Stimulated activated naive CD8-positive, alpha-beta T cell treated with anti-CD3 and anti-CD28 coated beads, Interleukin-15, amount 100 ng/mL, for 72 hours (primary cell): ENCODE measurements at regions not wholly inside any gene's neighbourhood (a gene's known extent, or its start where the extent isn't known, plus 50 kb on each side); places are given as distances from the start of the nearest gene placed in this dataset.

Source experiments
- ATAC-seq: fragments of 150-1000 bp; cut with Tn5 transposase; 2 replicates; pipeline ENCODE4 v1.10.0; 2021; ENCODE audit warnings: mild to moderate bottlenecking, moderate library complexity
- DNase-seq, 2 donors: peaks; one replicate each; pipeline ENCODE4 v3.0.0; 2021 to 2022
- H3K27ac Mint-ChIP-seq, 2 donors: one replicate each; pipeline ENCODE4 v1.8.0; 2022; ENCODE audit warnings: mild to moderate bottlenecking in 2 of 2, mixed read lengths in 2 of 2, moderate library complexity in 2 of 2
- H3K27me3 Mint-ChIP-seq: one replicate; pipeline ENCODE4 v1.8.0; 2022; ENCODE audit warnings: mixed read lengths
- H3K4me1 Mint-ChIP-seq: one replicate; pipeline ENCODE4 v1.8.0; 2022; ENCODE audit warnings: mild to moderate bottlenecking, mixed read lengths
- H3K4me3 Mint-ChIP-seq, 2 donors: one replicate each; pipeline ENCODE4 v1.8.0; 2022; ENCODE audit warnings: mild to moderate bottlenecking in 2 of 2, mixed read lengths in 2 of 2, moderate library complexity in 1 of 2
- H3K9me3 Mint-ChIP-seq, 2 donors: one replicate each; pipeline ENCODE4 v1.8.0; 2022; ENCODE audit warnings: mixed read lengths in 2 of 2

- no peaks in the 10 kb centered on the region for H3K4me1 Mint-ChIP-seq
- H3K27ac Mint-ChIP-seq = no peak overlapping the region
- H3K9me3 Mint-ChIP-seq = no peaks in the 10 kb centered on the region
- no peak for DNase-seq
- no peak overlapping the region for H3K4me3 Mint-ChIP-seq
- H3K27me3 Mint-ChIP-seq = no peaks in the 10 kb centered on the region
- no peak for ATAC-seq
Measured at GRCh38 chr13:22655106-22655852, 525.5 kb upstream of the SGCG start.

GRCh38 chr13:22662771-22663170 is 518.0 kb upstream of the SGCG start:
- H3K27ac Mint-ChIP-seq = no peak overlapping the region

GRCh38 chr13:22665506-22665905 is 515.3 kb upstream of the SGCG start:
- no peaks in the 10 kb centered on the region for H3K9me3 Mint-ChIP-seq
- DNase-seq = no peak
- no peak overlapping the region for H3K27ac Mint-ChIP-seq
- H3K27me3 Mint-ChIP-seq = no peaks in the 10 kb centered on the region
- ATAC-seq = no peak
- no peak overlapping the region for H3K4me3 Mint-ChIP-seq
- no peaks in the 10 kb centered on the region for H3K4me1 Mint-ChIP-seq

More at GRCh38 chr13:22662771-22663170, 518.0 kb upstream of the SGCG start:
- H3K4me3 Mint-ChIP-seq = no peak overlapping the region
- DNase-seq (no peak), ATAC-seq (no peak)
- H3K4me1 Mint-ChIP-seq = no peaks in the 10 kb centered on the region
- no peaks in the 10 kb centered on the region for H3K9me3 Mint-ChIP-seq
- H3K27me3 Mint-ChIP-seq = no peaks in the 10 kb centered on the region

- Mint-ChIP-seq H3K9me3 (peaks cover 0 to 17% of the 10 kb centered on the region in 2 donors), H3K4me3 (no peak overlapping the region)
- no peak for ATAC-seq
Measured at GRCh38 chr13:22690756-22691155, 490.0 kb upstream of the SGCG start.

GRCh38 chr13:22693691-22694090 is 487.1 kb upstream of the SGCG start:
- Mint-ChIP-seq H3K4me1 (no peaks in the 10 kb centered on the region), H3K9me3 (peaks cover 0 to 6% of the 10 kb centered on the region in 2 donors), H3K4me3 (no peak overlapping the region), H3K27ac (no peak overlapping the region), H3K27me3 (no peaks in the 10 kb centered on the region)
- DNase-seq (no peak), ATAC-seq (no peak)

More at GRCh38 chr13:22690756-22691155, 490.0 kb upstream of the SGCG start:
- Mint-ChIP-seq H3K4me1 (no peaks in the 10 kb centered on the region), H3K27me3 (no peaks in the 10 kb centered on the region), H3K27ac (no peak overlapping the region)
- no peak for DNase-seq

- H3K4me3 Mint-ChIP-seq = no peak overlapping the region
Measured at GRCh38 chr13:22696433-22696832, 484.3 kb upstream of the SGCG start.

GRCh38 chr13:22698467-22698866 is 482.3 kb upstream of the SGCG start:
- Mint-ChIP-seq H3K27ac (no peak overlapping the region), H3K4me1 (no peaks in the 10 kb centered on the region), H3K9me3 (peaks cover 0 to 6% of the 10 kb centered on the region in 2 donors), H3K27me3 (no peaks in the 10 kb centered on the region), H3K4me3 (no peak overlapping the region)
- DNase-seq = no peak
- no peak for ATAC-seq

More at GRCh38 chr13:22696433-22696832, 484.3 kb upstream of the SGCG start:
- H3K27me3 Mint-ChIP-seq = no peaks in the 10 kb centered on the region
- DNase-seq (no peak), ATAC-seq (no peak)
- H3K9me3 Mint-ChIP-seq = peaks cover 0 to 6% of the 10 kb centered on the region in 2 donors
- no peak overlapping the region for H3K27ac Mint-ChIP-seq
- H3K4me1 Mint-ChIP-seq = no peaks in the 10 kb centered on the region

GRCh38 chr13:22700246-22700887 is 480.4 kb upstream of the SGCG start:
- no peaks in the 10 kb centered on the region for H3K4me1 Mint-ChIP-seq
- no peaks in the 10 kb centered on the region for H3K9me3 Mint-ChIP-seq
- no peak for DNase-seq
- H3K4me3 Mint-ChIP-seq = no peak overlapping the region
- no peak overlapping the region for H3K27ac Mint-ChIP-seq
- H3K27me3 Mint-ChIP-seq = no peaks in the 10 kb centered on the region
- ATAC-seq = no peak

GRCh38 chr13:22703601-22704209 is 477.1 kb upstream of the SGCG start:
- no peak for ATAC-seq
- Mint-ChIP-seq H3K27me3 (no peaks in the 10 kb centered on the region), H3K9me3 (no peaks in the 10 kb centered on the region), H3K4me1 (no peaks in the 10 kb centered on the region), H3K27ac (no peak overlapping the region), H3K4me3 (no peak overlapping the region)
- no peak for DNase-seq

- Mint-ChIP-seq H3K4me3 (no peak overlapping the region), H3K9me3 (no peaks in the 10 kb centered on the region), H3K27ac (no peak overlapping the region), H3K27me3 (no peaks in the 10 kb centered on the region), H3K4me1 (no peaks in the 10 kb centered on the region)
- DNase-seq (no peak), ATAC-seq (no peak)
Measured at GRCh38 chr13:22707946-22708345, 472.8 kb upstream of the SGCG start.

- H3K4me1 Mint-ChIP-seq = no peaks in the 10 kb centered on the region
- no peak overlapping the region for H3K27ac Mint-ChIP-seq
- H3K4me3 Mint-ChIP-seq = no peak overlapping the region
- no peaks in the 10 kb centered on the region for H3K9me3 Mint-ChIP-seq
- no peak for DNase-seq
- no peaks in the 10 kb centered on the region for H3K27me3 Mint-ChIP-seq
- no peak for ATAC-seq
Measured at GRCh38 chr13:22717036-22717435, 463.7 kb upstream of the SGCG start.

- H3K4me1 Mint-ChIP-seq = no peaks in the 10 kb centered on the region
- ATAC-seq (no peak), DNase-seq (no peak)
- peaks cover 6 to 7% of the 10 kb centered on the region in 2 donors for H3K9me3 Mint-ChIP-seq
- peaks cover 8% of the 10 kb centered on the region for H3K27me3 Mint-ChIP-seq
- H3K27ac Mint-ChIP-seq = no peak overlapping the region
- no peak overlapping the region for H3K4me3 Mint-ChIP-seq
Measured at GRCh38 chr13:22726726-22727125, 454.1 kb upstream of the SGCG start.

GRCh38 chr13:22735011-22735995 is 445.5 kb upstream of the SGCG start:
- no peak overlapping the region for H3K27ac Mint-ChIP-seq
- peaks cover 32% of the 10 kb centered on the region for H3K27me3 Mint-ChIP-seq
- DNase-seq (no peak), ATAC-seq (no peak)
- H3K9me3 Mint-ChIP-seq = no peaks in the 10 kb centered on the region
- H3K4me1 Mint-ChIP-seq = no peaks in the 10 kb centered on the region
- no peak overlapping the region for H3K4me3 Mint-ChIP-seq

- DNase-seq = no peak
- H3K9me3 Mint-ChIP-seq = no peaks in the 10 kb centered on the region
- no peaks in the 10 kb centered on the region for H3K4me1 Mint-ChIP-seq
- no peak overlapping the region for H3K4me3 Mint-ChIP-seq
- H3K27me3 Mint-ChIP-seq = peaks cover 32% of the 10 kb centered on the region
- H3K27ac Mint-ChIP-seq = no peak overlapping the region
- no peak for ATAC-seq
Measured at GRCh38 chr13:22736084-22736767, 444.6 kb upstream of the SGCG start.

GRCh38 chr13:22736768-22737092 is 444.0 kb upstream of the SGCG start:
- H3K4me3 Mint-ChIP-seq = no peak overlapping the region
- H3K9me3 Mint-ChIP-seq = no peaks in the 10 kb centered on the region
- no peaks in the 10 kb centered on the region for H3K4me1 Mint-ChIP-seq
- H3K27ac Mint-ChIP-seq = no peak overlapping the region
- DNase-seq (no peak), ATAC-seq (no peak)
- peaks cover 32% of the 10 kb centered on the region for H3K27me3 Mint-ChIP-seq
